GM18868 (cell line): ENCODE measurements at regions not wholly inside any gene's neighbourhood (a gene's known extent, or its start where the extent isn't known, plus 50 kb on each side); places are given as distances from the start of the nearest gene placed in this dataset.
"Not testable (repeated sequence)": the region's sequence is repeated elsewhere in the genome, so short reads cannot be mapped to it uniquely, and the experiment has no call there.

Experiments
- ATAC-seq: cut with Tn5 transposase; IDR thresholded peaks from one replicate; pipeline ENCODE4 v1.9.1; 2021; ENCODE audit warnings: mild to moderate bottlenecking, moderate library complexity; ENCODE audit not compliant: unreplicated experiment

DNA sequence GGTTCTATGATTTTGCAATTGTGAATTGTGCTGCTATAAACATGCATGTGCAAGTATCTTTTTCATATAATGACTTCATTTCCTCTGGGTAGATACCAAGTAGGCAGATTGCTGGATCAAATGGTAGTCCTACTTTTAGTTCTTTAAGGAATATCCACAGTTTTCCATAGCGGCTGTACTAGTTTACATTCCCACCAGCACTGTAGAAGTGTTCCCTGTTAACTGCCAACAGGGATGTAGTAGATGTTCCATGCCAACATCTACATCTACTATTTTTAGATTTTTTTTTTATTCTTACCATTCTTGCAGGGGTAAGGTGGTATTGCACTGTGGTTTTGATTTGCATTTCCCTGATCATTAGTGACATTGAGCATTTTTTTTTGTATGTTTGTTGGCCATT, 100.5 kb upstream of the SGCD start:
- ATAC-seq = not testable (repeated sequence)

- no peak for ATAC-seq
Measured at GRCh38 chr5:156230887-156231286, 96.1 kb upstream of the SGCD start.

GRCh38 chr5:156232251-156232869, 94.6 kb upstream of the SGCD start:
- ATAC-seq = peak; percentile 69

- ATAC-seq = peak; percentile 63
Measured at GRCh38 chr5:156237361-156237760, 89.6 kb upstream of the SGCD start.

DNA sequence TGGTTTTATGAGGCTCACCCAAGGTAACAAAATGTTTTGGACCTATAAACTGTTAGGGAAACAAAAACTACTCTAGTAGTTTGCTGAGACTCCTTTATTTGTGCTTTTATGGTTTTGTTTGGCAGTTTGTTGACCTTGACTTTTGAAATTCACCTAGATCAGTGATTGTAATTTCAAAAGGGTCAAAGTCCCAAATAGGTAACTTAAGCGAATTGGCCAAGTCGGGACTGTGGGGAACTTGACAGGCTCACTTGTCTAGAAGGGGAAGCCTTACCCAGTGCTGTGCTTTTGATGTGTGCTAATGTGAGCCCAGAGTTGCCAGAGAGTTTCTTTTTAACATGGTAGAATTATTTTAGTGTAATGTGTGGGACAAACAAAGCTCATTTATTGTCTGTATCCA, 87.2 kb upstream of the SGCD start:
- ATAC-seq = no peak

GRCh38 chr5:156240414-156240813, 86.5 kb upstream of the SGCD start:
- no peak for ATAC-seq

DNA sequence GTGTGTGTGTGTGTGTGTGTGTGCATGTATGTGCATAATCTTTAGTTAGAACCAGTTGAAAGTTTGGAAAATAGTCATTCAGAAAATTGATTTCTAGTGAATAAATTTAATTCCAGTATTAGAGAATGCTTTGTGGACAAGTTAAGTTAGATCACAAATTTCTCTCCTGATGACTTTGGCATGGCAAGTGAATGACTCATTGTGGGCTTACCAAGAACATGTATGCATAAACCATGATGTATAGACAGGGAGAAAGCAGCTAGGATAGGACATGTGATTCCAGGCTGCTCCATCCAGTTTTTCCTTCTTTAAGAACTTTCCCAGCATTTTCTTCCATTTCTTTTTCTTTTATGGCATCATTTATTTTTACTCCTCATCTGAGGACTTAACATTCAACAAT, 85.7 kb upstream of the SGCD start:
- no peak for ATAC-seq

DNA sequence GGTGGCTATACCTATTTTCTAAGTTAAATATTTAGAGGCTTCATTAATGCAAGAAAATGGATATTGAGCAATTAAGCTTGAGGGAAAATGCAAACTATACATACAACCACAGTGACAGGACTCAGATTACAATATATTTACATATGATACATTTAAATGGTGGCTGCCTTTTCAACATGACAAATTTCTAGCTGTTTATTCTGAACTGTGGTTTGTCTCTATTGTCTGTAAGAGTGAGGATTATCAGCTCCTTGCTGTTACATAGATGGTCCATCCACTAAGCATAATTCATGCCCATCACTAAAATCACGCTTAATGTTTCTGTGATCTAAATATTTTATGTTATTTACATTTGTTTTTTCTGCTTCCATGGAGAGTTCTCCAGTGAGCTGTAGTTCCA, 81.1 kb upstream of the SGCD start:
- ATAC-seq = no peak

GRCh38 chr5:156251076-156251475, 75.9 kb upstream of the SGCD start:
- no peak for ATAC-seq

DNA sequence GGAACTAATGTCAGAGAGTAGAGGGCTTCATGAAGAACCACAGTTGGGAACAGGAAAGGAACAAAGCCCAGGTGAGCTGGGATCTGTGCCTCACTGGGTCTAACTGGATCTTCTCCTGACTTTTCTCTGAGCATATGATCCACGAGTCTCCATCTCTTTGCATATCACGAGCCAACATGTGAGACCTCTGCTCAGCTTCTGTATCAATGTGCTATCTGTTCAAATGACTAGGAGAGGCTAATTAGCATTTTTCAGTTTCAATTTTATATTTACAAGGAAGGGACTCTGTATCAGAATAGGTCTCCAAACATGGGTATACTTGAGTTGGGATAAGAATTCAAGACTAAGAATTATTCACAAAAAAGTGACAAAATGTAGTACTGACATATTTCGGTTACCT, 73.8 kb upstream of the SGCD start:
- no peak for ATAC-seq

DNA sequence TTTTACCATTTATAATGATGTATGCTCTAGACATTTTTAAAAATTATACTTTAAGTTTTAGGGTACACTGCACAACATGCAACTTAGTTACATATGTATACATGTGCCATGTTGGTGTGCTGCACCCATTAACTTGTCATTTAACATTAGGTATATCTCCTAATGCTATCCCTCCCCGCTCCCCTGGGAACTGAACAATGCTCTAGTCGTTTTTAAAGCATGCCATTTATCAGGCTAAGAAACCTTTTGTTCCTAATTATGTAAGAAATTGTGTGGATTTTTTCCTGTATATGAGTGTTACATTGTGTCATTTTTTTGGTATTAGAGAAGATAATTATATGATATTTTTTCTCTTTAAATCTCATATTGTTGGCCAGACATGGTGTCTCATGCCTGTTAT, 72.8 kb upstream of the SGCD start:
- no peak for ATAC-seq

DNA sequence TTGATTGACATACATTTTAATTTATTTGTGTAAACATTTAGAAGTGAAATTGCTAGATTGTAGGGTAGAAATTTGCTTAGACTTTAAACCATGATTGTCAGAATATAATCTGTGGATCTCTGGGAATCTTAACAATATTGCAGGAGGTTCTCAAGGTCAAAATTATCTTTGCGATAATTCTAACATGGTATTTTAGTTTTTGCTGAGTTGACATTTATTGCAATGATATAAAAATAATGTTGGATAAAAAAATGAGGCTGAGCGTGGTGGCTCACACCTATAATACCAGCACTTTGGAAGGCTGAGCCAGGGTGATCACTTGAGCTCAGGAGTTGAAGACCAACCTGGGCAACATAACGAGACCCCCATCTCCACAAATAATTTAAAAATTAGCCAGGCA, 70.3 kb upstream of the SGCD start:
- no peak for ATAC-seq

- ATAC-seq = no peak
Measured at GRCh38 chr5:156258934-156259333, 68.0 kb upstream of the SGCD start.

GRCh38 chr5:156259618-156260017, 67.3 kb upstream of the SGCD start:
- no peak for ATAC-seq

GRCh38 chr5:156261275-156261939, 65.6 kb upstream of the SGCD start:
- ATAC-seq = no peak

- no peak for ATAC-seq
Measured at GRCh38 chr5:156271569-156271968, 55.4 kb upstream of the SGCD start.

DNA sequence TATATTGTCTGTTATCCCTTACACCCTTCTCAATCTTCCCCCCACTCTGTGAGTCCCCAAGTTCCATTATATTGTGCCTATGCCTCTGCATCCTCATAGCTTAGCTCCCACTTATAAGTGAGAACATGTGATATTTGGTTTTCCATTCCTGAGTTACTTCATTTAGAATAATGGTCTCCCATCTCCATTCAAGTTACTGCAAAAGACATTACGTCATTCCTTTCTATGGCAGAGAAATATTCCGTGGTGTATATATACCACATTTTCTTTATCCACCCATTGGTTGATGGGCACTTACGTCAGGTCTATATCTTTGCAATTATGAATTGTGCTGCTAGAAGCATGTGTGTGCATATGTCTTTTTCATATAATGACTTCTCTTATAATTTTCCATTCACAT, 54.8 kb upstream of the SGCD start:
- ATAC-seq = no peak

- ATAC-seq = no peak
Measured at GRCh38 chr5:156273325-156273724, 53.6 kb upstream of the SGCD start.

DNA sequence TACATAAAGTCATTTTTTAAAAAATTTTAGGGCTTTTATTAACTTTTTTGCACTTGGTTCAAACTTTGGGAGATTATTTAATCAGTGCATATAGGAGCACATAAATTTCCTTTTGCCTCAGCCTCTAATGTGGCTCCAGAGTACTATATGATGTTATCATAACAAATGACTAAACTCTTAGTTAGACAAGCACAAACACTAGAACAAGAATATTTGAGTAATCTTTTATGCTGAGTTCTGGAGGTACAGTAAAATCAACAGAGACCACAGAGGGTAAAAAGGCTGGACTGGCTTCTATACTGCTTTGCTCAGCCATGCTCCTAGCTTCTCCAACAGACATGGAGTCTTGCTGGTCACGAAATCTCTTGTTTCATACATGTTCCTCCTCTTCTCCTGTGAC, 52.5 kb upstream of the SGCD start:
- ATAC-seq = no peak
